Hepatocyte (in vitro differentiated cells): ENCODE measurements at regions not wholly inside any gene's neighbourhood (a gene's known extent, or its start where the extent isn't known, plus 50 kb on each side); places are given as distances from the start of the nearest gene placed in this dataset.
A peak's percentile ranks its signal among the peaks of the same experiment; 100 is the strongest.

Experiments
- DNase-seq: peaks from one replicate; pipeline ENCODE4 v3.0.0-alpha.2; 2016; ENCODE audit warnings: low spot score
- H2AFZ ChIP-seq: fragments of 200-600 bp; sonication (generic); 2 replicates; pipeline ENCODE4 v1.6.0; 2016; ENCODE audit warnings: antibody characterized with exemption, mild to moderate bottlenecking
- H3K27ac ChIP-seq: fragments of 200-600 bp; sonication (generic); 2 replicates; pipeline ENCODE4 v1.5.1; 2016; ENCODE audit warnings: mild to moderate bottlenecking
- H3K27me3 ChIP-seq: fragments of 200-600 bp; sonication (generic); 2 replicates; pipeline ENCODE4 v1.6.1; 2016
- H3K36me3 ChIP-seq: fragments of 200-600 bp; sonication (generic); replicated peaks from 2 replicates; pipeline ENCODE4 v1.5.1; 2016; ENCODE audit warnings: low read depth; ENCODE audit not compliant: insufficient read depth
- H3K4me1 ChIP-seq: fragments of 200-600 bp; sonication (generic); 2 replicates; pipeline ENCODE4 v1.5.1; 2016; ENCODE audit warnings: mild to moderate bottlenecking, moderate library complexity; ENCODE audit not compliant: insufficient read depth
- H3K4me2 ChIP-seq: fragments of 200-600 bp; sonication (generic); 2 replicates; pipeline ENCODE4 v1.6.0; 2016
- H3K4me3 ChIP-seq: fragments of 200-600 bp; sonication (generic); 2 replicates; pipeline ENCODE4 v1.5.1; 2016; ENCODE audit warnings: mild to moderate bottlenecking
- H3K79me2 ChIP-seq: fragments of 200-600 bp; sonication (generic); 2 replicates; pipeline ENCODE4 v1.6.0; 2017; ENCODE audit warnings: mild to moderate bottlenecking
- H3K9me2 ChIP-seq: fragments of 200-600 bp; sonication (generic); replicated peaks from 2 replicates; pipeline ENCODE4 v1.6.0; 2017; ENCODE audit warnings: mild to moderate bottlenecking; ENCODE audit not compliant: insufficient read depth
- H3K9me3 ChIP-seq: fragments of 200-600 bp; sonication (generic); 2 replicates; pipeline ENCODE4 v1.5.1; 2016; ENCODE audit warnings: low read depth, mild to moderate bottlenecking
- H4K20me1 ChIP-seq: fragments of 200-600 bp; sonication (generic); 2 replicates; pipeline ENCODE4 v1.6.0; 2016; ENCODE audit warnings: mild to moderate bottlenecking; ENCODE audit not compliant: insufficient read depth, poor library complexity, severe bottlenecking
- EZH2 ChIP-seq: fragments of 200-600 bp; sonication (generic); IDR thresholded peaks from 2 replicates; pipeline ENCODE4 v1.6.1; 2016; ENCODE audit warnings: antibody characterized with exemption, mild to moderate bottlenecking, borderline replicate concordance
- EZH2phosphoT487 ChIP-seq: fragments of 200-600 bp; sonication (generic); IDR thresholded peaks from one replicate; pipeline ENCODE4 v1.6.1; 2018; ENCODE audit warnings: antibody characterized with exemption, mild to moderate bottlenecking, low read depth, moderate library complexity; ENCODE audit not compliant: unreplicated experiment, severe bottlenecking
- WGBS: methylation state at CpG from one replicate; pipeline ENCODE4 v1.1.6; 2016; ENCODE audit warnings: low lambda C conversion rate; ENCODE audit errors: missing lambda C conversion rate; 5-methylcytosine and 5-hydroxymethylcytosine counted together
- TF ChIP-seq, protein P1 (sequence below): fragments of 200-600 bp; sonication (generic); IDR thresholded peaks from 2 replicates; pipeline ENCODE4 v1.5.1; 2016; ENCODE audit warnings: antibody characterized with exemption, mild to moderate bottlenecking; ENCODE audit not compliant: poor library complexity

DNA sequence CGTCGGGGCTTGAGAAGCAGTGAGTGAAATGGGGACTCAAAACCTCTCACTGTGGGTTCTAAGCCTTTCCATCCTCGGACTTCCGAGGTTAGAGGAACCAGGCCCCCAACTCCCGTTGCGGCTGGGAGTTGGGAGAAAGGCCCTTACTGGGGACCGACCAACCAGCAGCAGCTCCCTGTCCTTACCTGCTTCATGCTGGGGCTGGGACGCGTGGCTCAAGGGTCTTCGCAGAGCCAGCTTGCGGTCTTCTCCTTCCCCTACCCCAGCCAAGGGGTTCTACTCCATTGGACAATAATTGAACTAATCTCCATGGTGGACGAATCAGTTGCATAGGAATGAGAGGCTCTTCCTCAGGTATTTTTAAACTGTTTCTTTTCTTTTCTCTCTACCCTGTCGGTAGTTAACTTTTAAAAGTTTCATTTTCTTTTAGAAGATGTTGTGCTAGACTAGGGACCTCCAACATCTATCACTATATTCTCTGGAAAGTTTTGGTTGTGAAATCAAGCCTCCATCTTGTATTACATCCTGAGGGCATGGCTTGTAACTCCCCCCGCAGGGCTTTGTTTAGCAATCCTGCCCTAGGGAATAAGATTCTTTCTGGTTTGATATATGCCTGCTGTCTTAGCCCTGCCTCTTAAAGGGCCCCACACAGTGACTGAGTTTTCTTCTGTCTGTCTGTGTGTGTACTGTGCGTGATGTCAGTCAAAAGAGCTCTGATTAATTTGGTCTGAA lies 1027.1 kb upstream of the PCDH9 start:
- H2AFZ ChIP-seq = no peak overlapping the region
- no peak overlapping the region for H3K4me3 ChIP-seq
- H3K4me1 ChIP-seq = no peaks in the 10 kb centered on the region
- H4K20me1 ChIP-seq = no peaks in the 10 kb centered on the region
- WGBS = 92% methylated on average over 15 of the region's 15 CpGs
- no peaks in the 10 kb centered on the region for H3K9me2 ChIP-seq
- TF ChIP-seq, protein P1, sequence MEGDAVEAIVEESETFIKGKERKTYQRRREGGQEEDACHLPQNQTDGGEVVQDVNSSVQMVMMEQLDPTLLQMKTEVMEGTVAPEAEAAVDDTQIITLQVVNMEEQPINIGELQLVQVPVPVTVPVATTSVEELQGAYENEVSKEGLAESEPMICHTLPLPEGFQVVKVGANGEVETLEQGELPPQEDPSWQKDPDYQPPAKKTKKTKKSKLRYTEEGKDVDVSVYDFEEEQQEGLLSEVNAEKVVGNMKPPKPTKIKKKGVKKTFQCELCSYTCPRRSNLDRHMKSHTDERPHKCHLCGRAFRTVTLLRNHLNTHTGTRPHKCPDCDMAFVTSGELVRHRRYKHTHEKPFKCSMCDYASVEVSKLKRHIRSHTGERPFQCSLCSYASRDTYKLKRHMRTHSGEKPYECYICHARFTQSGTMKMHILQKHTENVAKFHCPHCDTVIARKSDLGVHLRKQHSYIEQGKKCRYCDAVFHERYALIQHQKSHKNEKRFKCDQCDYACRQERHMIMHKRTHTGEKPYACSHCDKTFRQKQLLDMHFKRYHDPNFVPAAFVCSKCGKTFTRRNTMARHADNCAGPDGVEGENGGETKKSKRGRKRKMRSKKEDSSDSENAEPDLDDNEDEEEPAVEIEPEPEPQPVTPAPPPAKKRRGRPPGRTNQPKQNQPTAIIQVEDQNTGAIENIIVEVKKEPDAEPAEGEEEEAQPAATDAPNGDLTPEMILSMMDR = no peak
- no peak for TF ChIP-seq EZH2phosphoT487
- no peak for TF ChIP-seq EZH2
- H3K36me3 ChIP-seq = no peaks in the 10 kb centered on the region
- no peaks in the 10 kb centered on the region for H3K79me2 ChIP-seq
- H3K9me3 ChIP-seq = no peaks in the 10 kb centered on the region
- no peak overlapping the region for H3K4me2 ChIP-seq
- H3K27ac ChIP-seq = no peak overlapping the region
- no peaks in the 10 kb centered on the region for H3K27me3 ChIP-seq
- DNase-seq = no peak

DNA sequence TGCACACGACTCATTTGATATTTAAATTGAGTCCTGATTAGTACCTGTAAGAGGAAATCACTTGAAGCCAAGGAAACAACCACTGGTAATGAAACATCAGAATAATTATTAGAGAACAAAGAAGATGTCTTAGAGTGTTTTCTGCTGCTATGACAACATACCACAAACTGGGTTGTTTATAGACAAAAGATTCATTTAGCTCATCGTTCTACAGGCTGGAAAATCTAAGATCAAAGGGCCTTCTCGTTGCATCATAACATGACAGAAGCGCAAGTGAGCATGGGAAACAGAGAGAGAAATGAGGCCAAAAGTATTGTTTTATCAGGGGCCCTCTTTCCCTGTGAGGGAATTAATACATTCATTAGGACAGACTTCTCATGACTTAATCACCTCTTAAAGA lies 1024.0 kb upstream of the PCDH9 start:
- Histone ChIP-seq H3K4me1 (no peaks in the 10 kb centered on the region), H2AFZ (no peak overlapping the region), H3K79me2 (no peaks in the 10 kb centered on the region), H3K36me3 (no peaks in the 10 kb centered on the region), H3K9me3 (no peaks in the 10 kb centered on the region), H3K27ac (no peak overlapping the region), H4K20me1 (no peaks in the 10 kb centered on the region), H3K27me3 (no peaks in the 10 kb centered on the region), H3K9me2 (no peaks in the 10 kb centered on the region), H3K4me2 (no peak overlapping the region), H3K4me3 (no peak overlapping the region)
- DNase-seq = no peak
- WGBS = 74% methylated on average over 4 of the region's 4 CpGs
- no peak for TF ChIP-seq EZH2
- TF ChIP-seq EZH2phosphoT487 = no peak
- TF ChIP-seq, protein P1 = no peak

DNA sequence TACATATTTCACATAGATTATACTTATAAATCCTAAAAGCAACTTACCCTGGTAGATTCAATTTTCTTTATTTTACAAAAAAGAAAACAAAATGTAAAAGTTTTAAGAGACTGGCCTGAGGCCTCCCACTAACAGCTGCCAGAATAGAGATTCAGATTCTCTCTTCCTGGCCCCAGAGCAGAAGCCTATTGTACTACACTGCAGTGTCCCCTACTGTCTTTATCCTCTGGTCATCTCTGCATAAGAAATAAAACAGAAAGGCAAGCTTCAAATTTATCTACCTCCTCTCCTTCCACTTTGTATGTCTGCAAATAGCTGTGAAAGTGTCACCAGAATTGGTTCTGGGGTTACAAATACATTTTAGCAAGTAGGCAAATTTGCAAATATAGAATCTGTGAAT lies 1004.1 kb upstream of the PCDH9 start:
- Histone ChIP-seq H3K27me3 (no peaks in the 10 kb centered on the region), H3K4me3 (no peak overlapping the region), H2AFZ (no peak overlapping the region), H3K36me3 (no peaks in the 10 kb centered on the region), H4K20me1 (no peaks in the 10 kb centered on the region), H3K9me2 (no peaks in the 10 kb centered on the region), H3K4me2 (no peak overlapping the region), H3K9me3 (no peaks in the 10 kb centered on the region), H3K79me2 (no peaks in the 10 kb centered on the region), H3K27ac (no peak overlapping the region), H3K4me1 (no peaks in the 10 kb centered on the region)
- DNase-seq = peak; percentile 7
- TF ChIP-seq, protein P1 = peak; percentile 37
- TF ChIP-seq EZH2phosphoT487 = no peak
